HL-60 (cell line): ENCODE measurements at regions not wholly inside any gene's neighbourhood (a gene's known extent, or its start where the extent isn't known, plus 50 kb on each side); places are given as distances from the start of the nearest gene placed in this dataset.

ENCODE experiments used
- CTCF ChIP-seq: IDR thresholded peaks from one replicate; pipeline ENCODE4 v1.5.1; 2011; ENCODE audit warnings: low read length, control low read depth, inconsistent platforms; ENCODE audit not compliant: insufficient read depth
- POLR2AphosphoS5 ChIP-seq: IDR thresholded peaks from 2 replicates; pipeline ENCODE4 v1.6.1; 2012; ENCODE audit warnings: low read depth

- no peak for TF ChIP-seq CTCF
- TF ChIP-seq POLR2AphosphoS5: no peak
Measured at GRCh38 chr1:100609849-100610248, 71.9 kb downstream of the GPR88 start.
